Neuronal stem cell (in vitro differentiated cells): ENCODE measurements at regions not wholly inside any gene's neighbourhood (a gene's known extent, or its start where the extent isn't known, plus 50 kb on each side); places are given as distances from the start of the nearest gene placed in this dataset.

Experiments used
- DNase-seq: peaks from one replicate; pipeline ENCODE4 v3.0.0-alpha.2; 2013; ENCODE audit warnings: low spot score
- H2AFZ ChIP-seq: one replicate; pipeline ENCODE4 v1.6.1; 2013; ENCODE audit warnings: mild to moderate bottlenecking, low read length, inconsistent platforms
- H2AK5ac ChIP-seq: 2 replicates; pipeline ENCODE4 v1.6.1; 2013; ENCODE audit warnings: low read depth, mild to moderate bottlenecking, inconsistent platforms, low read length, moderate library complexity, mixed read lengths
- H2BK120ac ChIP-seq: 2 replicates; pipeline ENCODE4 v1.6.1; 2013; ENCODE audit warnings: low read depth, mild to moderate bottlenecking, inconsistent platforms, low read length, moderate library complexity, mixed read lengths
- H2BK12ac ChIP-seq: one replicate; pipeline ENCODE4 v1.6.1; 2013; ENCODE audit warnings: low read length, inconsistent platforms
- H2BK15ac ChIP-seq: 2 replicates; pipeline ENCODE4 v1.6.1; 2013; ENCODE audit warnings: mild to moderate bottlenecking, low read length, inconsistent platforms, mixed read lengths
- H2BK5ac ChIP-seq: one replicate; pipeline ENCODE4 v1.6.1; 2013; ENCODE audit warnings: inconsistent platforms, mild to moderate bottlenecking, low read length, moderate library complexity
- H3K14ac ChIP-seq: one replicate; pipeline ENCODE4 v1.6.1; 2013; ENCODE audit warnings: low read length, inconsistent platforms
- H3K18ac ChIP-seq: 2 replicates; pipeline ENCODE4 v1.6.1; 2013; ENCODE audit warnings: low read length, inconsistent platforms
- H3K23ac ChIP-seq: 2 replicates; pipeline ENCODE4 v1.6.1; 2013; ENCODE audit warnings: low read depth, mild to moderate bottlenecking, mixed read lengths, low read length, inconsistent platforms; ENCODE audit not compliant: poor library complexity
- H3K27ac ChIP-seq: replicated peaks from 3 replicates; pipeline ENCODE4 v1.5.1; 2013; ENCODE audit warnings: low read length, inconsistent platforms
- H3K27me3 ChIP-seq, 3 experiments: 2 replicates each; pipeline ENCODE4 v1.6.1; 2013; ENCODE audit warnings: low read length in 3 of 3, mild to moderate bottlenecking in 2 of 3, inconsistent platforms in 1 of 3, low read depth in 1 of 3, mixed read lengths in 1 of 3, moderate library complexity in 1 of 3; ENCODE audit not compliant: control insufficient read depth in 3 of 3, insufficient read depth in 3 of 3
- H3K36me3 ChIP-seq, 2 donors: replicated peaks in 1 of 2; 2 replicates each; pipeline ENCODE4 v1.6.1; 2013; ENCODE audit warnings: low read length in 2 of 2; ENCODE audit not compliant: control insufficient read depth in 2 of 2, insufficient read depth in 2 of 2
- H3K4ac ChIP-seq: 2 replicates; pipeline ENCODE4 v1.6.1; 2013; ENCODE audit warnings: inconsistent platforms, mild to moderate bottlenecking, low read length, moderate library complexity
- H3K4me1 ChIP-seq, 2 donors: 1 replicate in 1 of 2; 2 replicates in 1 of 2; pipeline ENCODE4 v1.6.1; 2013; ENCODE audit warnings: low read length in 2 of 2, low read depth in 1 of 2; ENCODE audit not compliant: control insufficient read depth in 2 of 2, insufficient read depth in 1 of 2
- H3K4me2 ChIP-seq: one replicate; pipeline ENCODE4 v1.6.1; 2013; ENCODE audit warnings: mild to moderate bottlenecking, low read length, inconsistent platforms; ENCODE audit not compliant: insufficient read depth, poor library complexity, severe bottlenecking
- H3K4me3 ChIP-seq, 2 donors: 2 replicates each; pipeline ENCODE4 v1.5.1; 2013; ENCODE audit warnings: low read length in 2 of 2, mild to moderate bottlenecking in 2 of 2, inconsistent platforms in 1 of 2, moderate library complexity in 1 of 2
- H3K79me1 ChIP-seq: one replicate; pipeline ENCODE4 v1.6.1; 2013; ENCODE audit warnings: low read depth, mild to moderate bottlenecking, inconsistent platforms, low read length, moderate library complexity
- H3K9ac ChIP-seq: one replicate; pipeline ENCODE4 v1.6.1; 2013; ENCODE audit warnings: mild to moderate bottlenecking, low read depth, low read length, inconsistent platforms; ENCODE audit not compliant: poor library complexity
- H3K9me3 ChIP-seq, 2 donors: replicated peaks in 1 of 2; 2 replicates each; pipeline versions ENCODE3 to v1.6.1; 2013; ENCODE audit warnings: low read length in 2 of 2, mild to moderate bottlenecking in 2 of 2, inconsistent platforms in 1 of 2, low read depth in 1 of 2, mixed read lengths in 1 of 2, moderate library complexity in 1 of 2; ENCODE audit not compliant: control insufficient read depth in 2 of 2, insufficient read depth in 1 of 2
- H4K8ac ChIP-seq: one replicate; pipeline ENCODE4 v1.6.1; 2013; ENCODE audit warnings: low read depth, mild to moderate bottlenecking, inconsistent platforms, low read length, moderate library complexity
- H4K91ac ChIP-seq: one replicate; pipeline ENCODE4 v1.6.1; 2013; ENCODE audit warnings: low read length, low read depth, mild to moderate bottlenecking, inconsistent platforms; ENCODE audit not compliant: poor library complexity
- WGBS, 2 donors: extraction: QIAGEN DNeasy Blood & Tissue Kit; methylation state at CpG; one replicate each; pipeline ENCODE4 v1.1.7; 2013; ENCODE audit warnings: missing lambda C conversion rate in 2 of 2, mixed read lengths in 1 of 2; ENCODE audit not compliant: insufficient read length in 2 of 2, insufficient replicate concordance in 1 of 2; ENCODE audit errors: extremely low coverage in 2 of 2; 5-methylcytosine and 5-hydroxymethylcytosine counted together

DNA sequence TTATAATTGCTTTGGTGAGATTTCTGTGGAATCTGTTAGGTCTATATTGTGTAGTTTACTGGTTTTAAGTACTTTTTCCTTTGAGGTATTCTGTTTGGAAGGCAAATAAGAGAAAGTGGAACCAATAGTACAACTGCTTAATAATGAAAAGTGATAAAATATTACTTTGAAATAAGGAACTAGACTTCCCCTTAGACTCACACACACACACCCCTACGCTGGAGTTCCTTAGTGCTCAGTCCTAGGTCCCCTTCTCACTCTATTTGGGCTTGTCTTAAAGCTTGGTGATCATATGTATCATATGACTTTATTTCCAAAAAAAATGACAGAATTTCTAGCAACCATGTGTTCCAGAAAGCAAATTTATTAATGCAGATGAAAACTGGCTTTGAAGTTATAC, 494.0 kb upstream of the TGFBR2 start:
- no peak overlapping the region for H3K4me2 ChIP-seq
- H3K36me3 ChIP-seq: no peaks in the 10 kb centered on the region
- no peak overlapping the region for H4K91ac ChIP-seq
- H3K18ac ChIP-seq: no peak overlapping the region
- H3K79me1 ChIP-seq: no peaks in the 10 kb centered on the region
- no peak overlapping the region for H3K4ac ChIP-seq
- H2BK12ac ChIP-seq: no peak overlapping the region
- DNase-seq: no peak
- H3K9ac ChIP-seq: no peak overlapping the region
- H3K27ac ChIP-seq: no peak overlapping the region
- H3K4me3 ChIP-seq: no peak overlapping the region
- no peak overlapping the region for H2BK5ac ChIP-seq
- no peak overlapping the region for H2AFZ ChIP-seq
- no peaks in the 10 kb centered on the region for H3K9me3 ChIP-seq
- no CpG with 5 or more reads among the region's 1 CpG for WGBS, 2 donors
- no peak overlapping the region for H4K8ac ChIP-seq
- no peak overlapping the region for H3K14ac ChIP-seq
- no peak overlapping the region for H2BK120ac ChIP-seq
- no peak overlapping the region for H3K23ac ChIP-seq
- H2AK5ac ChIP-seq: no peak overlapping the region
- no peak overlapping the region for H2BK15ac ChIP-seq
- H3K27me3 ChIP-seq: no peaks in the 10 kb centered on the region
- peaks cover 0 to 2% of the 10 kb centered on the region in 2 donors for H3K4me1 ChIP-seq

DNA sequence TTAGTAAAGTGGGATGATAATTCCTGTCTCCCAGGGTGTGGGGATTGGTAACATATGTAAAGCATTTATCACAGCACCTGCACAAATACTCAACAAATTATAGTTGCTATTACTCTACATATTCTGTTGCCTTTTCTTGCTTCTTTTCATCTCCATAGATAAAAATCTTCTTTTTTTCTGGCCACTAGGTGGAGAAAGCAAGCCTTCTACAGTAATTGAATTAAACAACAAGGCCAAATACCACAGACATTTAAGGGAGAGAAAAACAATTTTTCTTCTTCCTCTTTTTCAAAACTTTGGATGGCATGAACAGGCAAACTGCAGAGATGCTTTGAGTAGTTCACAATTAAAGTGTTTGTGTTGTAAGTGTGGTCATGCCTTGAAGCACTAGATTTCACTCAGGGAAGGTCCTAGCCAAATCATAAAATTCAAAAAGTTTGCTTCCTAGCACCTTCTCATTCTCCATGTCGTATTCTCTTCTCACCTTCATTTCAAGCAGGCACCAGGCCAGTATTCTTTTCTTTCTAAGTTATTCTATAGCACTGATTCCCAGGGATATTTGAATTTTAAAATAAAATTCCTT, 493.4 kb upstream of the TGFBR2 start:
- Histone ChIP-seq H3K27me3 (no peaks in the 10 kb centered on the region), H3K27ac (no peak overlapping the region), H3K79me1 (no peaks in the 10 kb centered on the region), H3K4me3 (no peak overlapping the region), H3K18ac (no peak overlapping the region), H2AFZ (peak overlapping the region; percentile 33), H3K23ac (no peak overlapping the region), H2BK5ac (no peak overlapping the region), H4K8ac (no peak overlapping the region), H2BK15ac (no peak overlapping the region), H3K9me3 (no peaks in the 10 kb centered on the region), H2AK5ac (no peak overlapping the region), H2BK120ac (no peak overlapping the region), H3K4me2 (no peak overlapping the region), H2BK12ac (no peak overlapping the region), H3K14ac (no peak overlapping the region), H3K4me1 (peaks cover 0 to 2% of the 10 kb centered on the region in 2 donors), H3K36me3 (no peaks in the 10 kb centered on the region), H3K9ac (no peak overlapping the region), H3K4ac (no peak overlapping the region), H4K91ac (no peak overlapping the region)
- no CpG with 5 or more reads among the region's 1 CpG for WGBS, 2 donors
- peak; percentile 5 for DNase-seq

DNA sequence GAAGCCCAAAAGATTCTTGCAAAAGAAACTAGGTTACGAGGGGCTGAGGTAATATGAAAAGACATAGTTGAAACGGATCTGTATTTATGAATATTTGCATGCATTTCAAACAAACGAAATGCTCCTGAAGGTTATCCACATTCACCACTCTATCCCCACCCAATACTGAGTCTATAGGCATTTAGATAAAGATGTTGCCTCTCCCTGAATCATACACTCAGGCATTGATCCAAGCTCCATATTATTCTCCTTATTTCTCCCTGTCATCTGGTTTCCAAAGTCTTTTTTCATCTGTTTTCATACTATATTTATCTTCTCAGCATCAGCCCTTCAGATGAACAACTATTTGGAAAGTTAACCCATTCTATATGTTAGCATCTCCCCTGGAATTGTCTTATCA, 492.5 kb upstream of the TGFBR2 start:
- Histone ChIP-seq H3K79me1 (no peaks in the 10 kb centered on the region), H3K4ac (no peak overlapping the region), H2AK5ac (no peak overlapping the region), H3K27me3 (no peaks in the 10 kb centered on the region), H3K36me3 (no peaks in the 10 kb centered on the region), H3K4me3 (no peak overlapping the region), H2BK5ac (no peak overlapping the region), H3K14ac (no peak overlapping the region), H3K23ac (no peak overlapping the region), H2BK12ac (no peak overlapping the region), H3K9me3 (no peaks in the 10 kb centered on the region), H2AFZ (no peak overlapping the region), H3K27ac (no peak overlapping the region), H3K4me2 (no peak overlapping the region), H3K9ac (no peak overlapping the region), H4K8ac (no peak overlapping the region), H2BK120ac (no peak overlapping the region), H3K18ac (no peak overlapping the region), H4K91ac (no peak overlapping the region), H3K4me1 (peaks cover 0 to 2% of the 10 kb centered on the region in 2 donors), H2BK15ac (no peak overlapping the region)
- WGBS, 2 donors: no CpG with 5 or more reads among the region's 3 CpGs
- DNase-seq: no peak

DNA sequence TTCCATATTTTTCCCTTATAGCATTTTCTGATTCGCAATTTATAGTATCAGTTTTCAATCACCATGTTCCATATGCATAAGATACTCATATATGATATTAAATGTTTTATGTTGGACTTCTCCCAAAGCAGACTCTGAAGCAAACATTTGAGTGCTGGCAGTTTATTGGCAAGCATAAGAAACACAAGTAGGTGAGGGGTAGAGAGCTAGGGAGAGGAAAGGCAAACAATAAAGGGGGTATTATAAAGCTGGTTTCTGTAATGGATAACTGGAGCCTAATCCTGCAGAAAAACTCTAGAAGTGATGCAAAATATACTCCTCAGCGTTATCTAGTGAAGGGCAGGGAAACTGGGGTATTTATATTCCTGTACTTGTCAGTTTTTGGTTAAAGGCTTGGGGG, 491.5 kb upstream of the TGFBR2 start:
- no peaks in the 10 kb centered on the region for H3K9me3 ChIP-seq
- H2BK15ac ChIP-seq: no peak overlapping the region
- H2BK120ac ChIP-seq: no peak overlapping the region
- no peak for DNase-seq
- H3K9ac ChIP-seq: no peak overlapping the region
- H3K4me1 ChIP-seq: peaks cover 0 to 2% of the 10 kb centered on the region in 2 donors
- no CpG with 5 or more reads among the region's 2 CpGs for WGBS, 2 donors
- no peak overlapping the region for H2BK5ac ChIP-seq
- no peak overlapping the region for H3K23ac ChIP-seq
- no peaks in the 10 kb centered on the region for H3K79me1 ChIP-seq
- H4K91ac ChIP-seq: no peak overlapping the region
- no peak overlapping the region for H3K4me2 ChIP-seq
- no peak overlapping the region for H3K14ac ChIP-seq
- no peak overlapping the region for H3K18ac ChIP-seq
- no peak overlapping the region for H3K4me3 ChIP-seq
- no peaks in the 10 kb centered on the region for H3K27me3 ChIP-seq
- H3K36me3 ChIP-seq: no peaks in the 10 kb centered on the region
- H4K8ac ChIP-seq: no peak overlapping the region
- H2BK12ac ChIP-seq: no peak overlapping the region
- H3K4ac ChIP-seq: no peak overlapping the region
- H3K27ac ChIP-seq: no peak overlapping the region
- no peak overlapping the region for H2AK5ac ChIP-seq
- no peak overlapping the region for H2AFZ ChIP-seq
